Ammon's horn (tissue), 1 donor: ENCODE measurements at regions not wholly inside any gene's neighbourhood (a gene's known extent, or its start where the extent isn't known, plus 50 kb on each side); places are given as distances from the start of the nearest gene placed in this dataset.
"Not testable (repeated sequence)": the region's sequence is repeated elsewhere in the genome, so short reads cannot be mapped to it uniquely, and the experiment has no call there.

Source experiments
- DNase-seq: peaks from one replicate; pipeline ENCODE4 v3.0.0-alpha.2; 2016; ENCODE audit warnings: low spot score

GRCh38 chrX:124238268-124238667 is 94.2 kb upstream of the TEX13D start:
- no peak for DNase-seq

GRCh38 chrX:124239324-124239723 is 93.1 kb upstream of the TEX13D start:
- DNase-seq, result no peak

- no peak for DNase-seq
Measured at GRCh38 chrX:124239911-124240310, 92.5 kb upstream of the TEX13D start.

- DNase-seq, result no peak
Measured at GRCh38 chrX:124240422-124240821, 92.0 kb upstream of the TEX13D start.

- no peak for DNase-seq
Measured at GRCh38 chrX:124242131-124242530, 90.3 kb upstream of the TEX13D start.

- DNase-seq, result no peak
Measured at GRCh38 chrX:124249345-124249744, 83.1 kb upstream of the TEX13D start.

GRCh38 chrX:124250835-124251437 is 81.5 kb upstream of the TEX13D start:
- DNase-seq, result no peak

GRCh38 chrX:124254611-124255010 is 77.8 kb upstream of the TEX13D start:
- DNase-seq, result no peak

GRCh38 chrX:124256216-124256615 is 76.2 kb upstream of the TEX13D start:
- DNase-seq, result no peak

- DNase-seq, result no peak
Measured at GRCh38 chrX:124256629-124257380, 75.7 kb upstream of the TEX13D start.

GRCh38 chrX:124257924-124258702 is 74.3 kb upstream of the TEX13D start:
- no peak for DNase-seq

- DNase-seq, result no peak
Measured at GRCh38 chrX:124260845-124261244, 71.6 kb upstream of the TEX13D start.

- DNase-seq, result no peak
Measured at GRCh38 chrX:124263743-124264142, 68.7 kb upstream of the TEX13D start.

- no peak for DNase-seq
Measured at GRCh38 chrX:124268099-124268498, 64.4 kb upstream of the TEX13D start.

- DNase-seq, result no peak
Measured at GRCh38 chrX:124269881-124270280, 62.6 kb upstream of the TEX13D start.

- not testable (repeated sequence) for DNase-seq
Measured at GRCh38 chrX:124271599-124271998, 60.9 kb upstream of the TEX13D start.

- no peak for DNase-seq
Measured at GRCh38 chrX:124272370-124272982, 60.0 kb upstream of the TEX13D start.

- DNase-seq, result no peak
Measured at GRCh38 chrX:124274438-124275181, 57.9 kb upstream of the TEX13D start.

- DNase-seq, result no peak
Measured at GRCh38 chrX:124275182-124275894, 57.1 kb upstream of the TEX13D start.

GRCh38 chrX:124280294-124280902 is 52.1 kb upstream of the TEX13D start:
- no peak for DNase-seq

- no peak for DNase-seq
Measured at GRCh38 chrX:124282580-124282979, 49.9 kb upstream of the TEX13D start.
